WTC11 (cell line): ENCODE measurements at regions not wholly inside any gene's neighbourhood (a gene's known extent, or its start where the extent isn't known, plus 50 kb on each side); places are given as distances from the start of the nearest gene placed in this dataset.

Experiments
- ATAC-seq: fragments of 200-7000 bp; cut with Tn5 transposase; 2 replicates; pipeline ENCODE4 v1.10.0; 2021; ENCODE audit warnings: mild to moderate bottlenecking, moderate library complexity
- CTCF ChIA-PET: fragments of 300-600 bp; sonication (Branson Sonifier 250); formaldehyde crosslinking; loops from one replicate; lab custom pipeline; 2021; ENCODE audit warnings: antibody characterized with exemption; lab: Charles Lee
- POLR2A ChIA-PET: fragments of 350-600 bp; sonication (Branson Sonifier 250); formaldehyde crosslinking; loops from one replicate; lab custom pipeline; 2021; ENCODE audit warnings: antibody characterized with exemption; lab: Charles Lee
- DNase-seq: peaks from one replicate; pipeline ENCODE4 v3.0.0; 2021; ENCODE audit warnings: low spot score
- H3K27ac Mint-ChIP-seq: 2 replicates; pipeline ENCODE4 v1.8.0; 2021; ENCODE audit warnings: mixed read lengths
- H3K27me3 Mint-ChIP-seq: 2 replicates; pipeline ENCODE4 v1.8.0; 2021; ENCODE audit warnings: low read depth, mild to moderate bottlenecking, moderate library complexity, mixed read lengths
- H3K36me3 Mint-ChIP-seq: 2 replicates; pipeline ENCODE4 v1.8.0; 2021; ENCODE audit warnings: mixed read lengths
- H3K4me1 Mint-ChIP-seq: 2 replicates; pipeline ENCODE4 v1.8.0; 2022; ENCODE audit warnings: mixed read lengths
- H3K4me3 Mint-ChIP-seq: 2 replicates; pipeline ENCODE4 v1.8.0; 2021; ENCODE audit warnings: mild to moderate bottlenecking, moderate library complexity, mixed read lengths
- H3K9me3 Mint-ChIP-seq: 2 replicates; pipeline ENCODE4 v1.8.0; 2021; ENCODE audit warnings: mixed read lengths
- ATF1 ChIP-seq: sonication (generic); formaldehyde crosslinking; IDR thresholded peaks from 2 replicates; pipeline ENCODE4 v1.8.1; 2023; ENCODE audit warnings: mild to moderate bottlenecking, moderate library complexity, missing genetic modification reagents
- FOXK1 ChIP-seq: sonication (generic); formaldehyde crosslinking; IDR thresholded peaks from 2 replicates; pipeline ENCODE4 v1.8.0; 2022; ENCODE audit warnings: mild to moderate bottlenecking, moderate library complexity, missing genetic modification reagents
- GABPB1 ChIP-seq: sonication (generic); formaldehyde crosslinking; IDR thresholded peaks from 2 replicates; pipeline ENCODE4 v1.8.1; 2023; ENCODE audit warnings: mild to moderate bottlenecking, missing genetic modification reagents
- HMGA2 ChIP-seq: fragments of 250-450 bp; sonication (Bioruptor Pico); IDR thresholded peaks from 2 replicates; pipeline ENCODE4 v1.4.0; 2021; ENCODE audit warnings: mild to moderate bottlenecking, moderate library complexity
- KAT7 ChIP-seq: sonication (generic); formaldehyde crosslinking; IDR thresholded peaks from 2 replicates; pipeline ENCODE4 v1.8.1; 2023; ENCODE audit warnings: missing genetic modification reagents, mild to moderate bottlenecking, borderline replicate concordance
- MYBL2 ChIP-seq: sonication (generic); formaldehyde crosslinking; IDR thresholded peaks from 2 replicates; pipeline ENCODE4 v1.8.1; 2023; ENCODE audit warnings: mild to moderate bottlenecking, moderate library complexity, missing genetic modification reagents
- NFATC4 ChIP-seq: fragments of 250-450 bp; sonication (Bioruptor Pico); IDR thresholded peaks from 2 replicates; pipeline ENCODE4 v1.9.0; 2021; ENCODE audit warnings: mild to moderate bottlenecking
- NFE2L1 ChIP-seq: sonication (generic); formaldehyde crosslinking; IDR thresholded peaks from 2 replicates; pipeline ENCODE4 v1.8.1; 2023; ENCODE audit warnings: missing genetic modification reagents
- NR1H2 ChIP-seq: sonication (generic); formaldehyde crosslinking; IDR thresholded peaks from 2 replicates; pipeline ENCODE4 v1.9.0; 2021; ENCODE audit warnings: mild to moderate bottlenecking, moderate library complexity, missing genetic modification reagents
- PRRX2 ChIP-seq: fragments of 250-450 bp; sonication (Bioruptor Pico); IDR thresholded peaks from 2 replicates; pipeline ENCODE4 v1.8.0; 2021; ENCODE audit warnings: mild to moderate bottlenecking
- SMAD4 ChIP-seq: sonication (generic); formaldehyde crosslinking; IDR thresholded peaks from 2 replicates; pipeline ENCODE4 v1.8.0; 2022; ENCODE audit warnings: mild to moderate bottlenecking, missing genetic modification reagents
- SP1 ChIP-seq: sonication (generic); formaldehyde crosslinking; conservative IDR thresholded peaks from 2 replicates; pipeline ENCODE4 v1.8.1; 2022; ENCODE audit warnings: missing genetic modification reagents
- ZBTB21 ChIP-seq: sonication (generic); formaldehyde crosslinking; IDR thresholded peaks from 2 replicates; pipeline ENCODE4 v1.8.1; 2023; ENCODE audit warnings: mild to moderate bottlenecking, missing genetic modification reagents, borderline replicate concordance
- ZNF219 ChIP-seq: sonication (generic); formaldehyde crosslinking; IDR thresholded peaks from 2 replicates; pipeline ENCODE4 v1.8.0; 2023; ENCODE audit warnings: missing genetic modification reagents, mild to moderate bottlenecking, borderline replicate concordance
- ZNF263 ChIP-seq: sonication (generic); formaldehyde crosslinking; IDR thresholded peaks from 2 replicates; pipeline ENCODE4 v1.8.1; 2022; ENCODE audit warnings: low read depth, mild to moderate bottlenecking, moderate library complexity, missing genetic modification reagents
- ZNF317 ChIP-seq: sonication (generic); formaldehyde crosslinking; IDR thresholded peaks from 2 replicates; pipeline ENCODE4 v1.8.1; 2023; ENCODE audit warnings: low read depth, mild to moderate bottlenecking, moderate library complexity, missing genetic modification reagents, borderline replicate concordance
- ZNF423 ChIP-seq: fragments of 250-450 bp; sonication (Bioruptor Pico); IDR thresholded peaks from 2 replicates; pipeline ENCODE4 v2.1.2; 2022; ENCODE audit warnings: mild to moderate bottlenecking, moderate library complexity
- ZNF671 ChIP-seq: fragments of 250-450 bp; sonication (Bioruptor Pico); IDR thresholded peaks from 2 replicates; pipeline ENCODE4 v1.8.0; 2021; ENCODE audit warnings: mild to moderate bottlenecking
- TF ChIP-seq, protein P1 (sequence below): sonication (generic); formaldehyde crosslinking; IDR thresholded peaks from 2 replicates; pipeline ENCODE4 v1.8.1; 2022; ENCODE audit warnings: low read depth, mild to moderate bottlenecking, moderate library complexity, missing genetic modification reagents, borderline replicate concordance
- TF ChIP-seq, protein P2 (sequence below): fragments of 250-450 bp; sonication (Bioruptor Pico); IDR thresholded peaks from 2 replicates; pipeline ENCODE4 v1.9.0; 2021; ENCODE audit warnings: mild to moderate bottlenecking, borderline replicate concordance
- TF ChIP-seq, protein P3 (sequence below): sonication (generic); formaldehyde crosslinking; IDR thresholded peaks from 2 replicates; pipeline ENCODE4 v1.8.1; 2022; ENCODE audit warnings: mild to moderate bottlenecking, moderate library complexity, missing genetic modification reagents
- TF ChIP-seq, protein P4 (sequence below): sonication (generic); formaldehyde crosslinking; IDR thresholded peaks from 2 replicates; pipeline ENCODE4 v1.8.1; 2023; ENCODE audit warnings: mild to moderate bottlenecking, missing genetic modification reagents, moderate library complexity
- TF ChIP-seq, protein P5 (sequence below): fragments of 200-600 bp; IDR thresholded peaks from 2 replicates; pipeline ENCODE4 v1.8.0; 2022; ENCODE audit warnings: antibody characterized with exemption
- TF ChIP-seq, protein P6 (sequence below): fragments of 250-450 bp; sonication (Bioruptor Pico); conservative IDR thresholded peaks from 2 replicates; pipeline ENCODE4 v1.9.0; 2021; ENCODE audit warnings: mild to moderate bottlenecking
- TF ChIP-seq, protein P7 (sequence below): sonication (generic); formaldehyde crosslinking; IDR thresholded peaks from 2 replicates; pipeline ENCODE4 v1.8.1; 2022; ENCODE audit warnings: missing genetic modification reagents, borderline replicate concordance

DNA sequence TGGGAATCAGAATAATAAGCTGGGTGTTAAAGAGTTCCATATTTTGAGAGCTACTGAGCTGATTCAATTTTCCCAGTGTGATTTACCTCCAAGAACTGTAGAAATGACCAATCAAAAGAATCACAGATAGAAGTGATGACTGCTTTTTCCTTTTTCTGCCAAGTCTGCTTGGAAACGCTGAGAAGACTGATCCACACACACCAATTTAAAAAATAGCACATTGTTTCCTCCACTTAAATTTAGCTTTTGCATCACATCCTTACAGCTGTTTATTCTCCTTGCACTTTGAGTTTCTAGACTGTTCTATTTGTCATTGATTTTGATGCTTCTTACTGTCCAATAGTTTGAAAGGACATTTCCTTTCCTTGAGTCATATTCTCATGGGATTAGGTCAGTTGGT, 590.3 kb upstream of the CHAC2 start (continued):
- TF ChIP-seq ZBTB21: no peak
- no peak for TF ChIP-seq MYBL2
- no peak for TF ChIP-seq SMAD4 (CRISPR knock-in tag)
- no peak for TF ChIP-seq SP1 (CRISPR knock-in tag)
- TF ChIP-seq, protein P1, sequence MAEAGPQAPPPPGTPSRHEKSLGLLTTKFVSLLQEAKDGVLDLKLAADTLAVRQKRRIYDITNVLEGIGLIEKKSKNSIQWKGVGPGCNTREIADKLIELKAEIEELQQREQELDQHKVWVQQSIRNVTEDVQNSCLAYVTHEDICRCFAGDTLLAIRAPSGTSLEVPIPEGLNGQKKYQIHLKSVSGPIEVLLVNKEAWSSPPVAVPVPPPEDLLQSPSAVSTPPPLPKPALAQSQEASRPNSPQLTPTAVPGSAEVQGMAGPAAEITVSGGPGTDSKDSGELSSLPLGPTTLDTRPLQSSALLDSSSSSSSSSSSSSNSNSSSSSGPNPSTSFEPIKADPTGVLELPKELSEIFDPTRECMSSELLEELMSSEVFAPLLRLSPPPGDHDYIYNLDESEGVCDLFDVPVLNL (CRISPR knock-in tag): no peak
- no peak for TF ChIP-seq ZNF671 (CRISPR knock-in tag)
- TF ChIP-seq, protein P2, sequence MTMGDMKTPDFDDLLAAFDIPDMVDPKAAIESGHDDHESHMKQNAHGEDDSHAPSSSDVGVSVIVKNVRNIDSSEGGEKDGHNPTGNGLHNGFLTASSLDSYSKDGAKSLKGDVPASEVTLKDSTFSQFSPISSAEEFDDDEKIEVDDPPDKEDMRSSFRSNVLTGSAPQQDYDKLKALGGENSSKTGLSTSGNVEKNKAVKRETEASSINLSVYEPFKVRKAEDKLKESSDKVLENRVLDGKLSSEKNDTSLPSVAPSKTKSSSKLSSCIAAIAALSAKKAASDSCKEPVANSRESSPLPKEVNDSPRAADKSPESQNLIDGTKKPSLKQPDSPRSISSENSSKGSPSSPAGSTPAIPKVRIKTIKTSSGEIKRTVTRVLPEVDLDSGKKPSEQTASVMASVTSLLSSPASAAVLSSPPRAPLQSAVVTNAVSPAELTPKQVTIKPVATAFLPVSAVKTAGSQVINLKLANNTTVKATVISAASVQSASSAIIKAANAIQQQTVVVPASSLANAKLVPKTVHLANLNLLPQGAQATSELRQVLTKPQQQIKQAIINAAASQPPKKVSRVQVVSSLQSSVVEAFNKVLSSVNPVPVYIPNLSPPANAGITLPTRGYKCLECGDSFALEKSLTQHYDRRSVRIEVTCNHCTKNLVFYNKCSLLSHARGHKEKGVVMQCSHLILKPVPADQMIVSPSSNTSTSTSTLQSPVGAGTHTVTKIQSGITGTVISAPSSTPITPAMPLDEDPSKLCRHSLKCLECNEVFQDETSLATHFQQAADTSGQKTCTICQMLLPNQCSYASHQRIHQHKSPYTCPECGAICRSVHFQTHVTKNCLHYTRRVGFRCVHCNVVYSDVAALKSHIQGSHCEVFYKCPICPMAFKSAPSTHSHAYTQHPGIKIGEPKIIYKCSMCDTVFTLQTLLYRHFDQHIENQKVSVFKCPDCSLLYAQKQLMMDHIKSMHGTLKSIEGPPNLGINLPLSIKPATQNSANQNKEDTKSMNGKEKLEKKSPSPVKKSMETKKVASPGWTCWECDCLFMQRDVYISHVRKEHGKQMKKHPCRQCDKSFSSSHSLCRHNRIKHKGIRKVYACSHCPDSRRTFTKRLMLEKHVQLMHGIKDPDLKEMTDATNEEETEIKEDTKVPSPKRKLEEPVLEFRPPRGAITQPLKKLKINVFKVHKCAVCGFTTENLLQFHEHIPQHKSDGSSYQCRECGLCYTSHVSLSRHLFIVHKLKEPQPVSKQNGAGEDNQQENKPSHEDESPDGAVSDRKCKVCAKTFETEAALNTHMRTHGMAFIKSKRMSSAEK (CRISPR knock-in tag): no peak

DNA sequence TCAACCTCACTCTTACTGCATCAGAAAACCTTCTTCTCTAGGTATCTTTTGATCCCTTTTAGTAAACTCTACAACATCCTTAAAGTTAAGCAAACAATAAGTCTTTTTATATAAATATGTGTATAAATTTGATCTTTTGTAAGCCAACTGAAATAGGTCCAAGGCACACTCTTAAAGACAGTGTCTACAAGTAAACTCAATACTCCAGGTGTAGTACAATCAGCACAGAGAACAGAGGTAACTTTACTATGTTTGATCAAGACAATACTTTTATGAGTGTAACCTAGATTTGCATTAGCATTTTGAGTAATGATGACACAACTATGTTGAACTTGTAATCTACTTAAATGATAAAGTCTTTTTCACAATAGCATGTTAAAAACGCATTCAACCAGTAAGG, 593.1 kb upstream of the CHAC2 start:
- POLR2A ChIA-PET: no interaction called here
- ATAC-seq: no peak
- Mint-ChIP-seq H3K9me3 (no peaks in the 10 kb centered on the region), H3K4me3 (no peak overlapping the region), H3K4me1 (no peaks in the 10 kb centered on the region), H3K36me3 (no peaks in the 10 kb centered on the region), H3K27me3 (no peaks in the 10 kb centered on the region), H3K27ac (peak overlapping the region; percentile 1; the same call in 1 of the 2 replicates)
- no peak for DNase-seq
- TF ChIP-seq SP1 (CRISPR knock-in tag): no peak
- TF ChIP-seq, protein P3, sequence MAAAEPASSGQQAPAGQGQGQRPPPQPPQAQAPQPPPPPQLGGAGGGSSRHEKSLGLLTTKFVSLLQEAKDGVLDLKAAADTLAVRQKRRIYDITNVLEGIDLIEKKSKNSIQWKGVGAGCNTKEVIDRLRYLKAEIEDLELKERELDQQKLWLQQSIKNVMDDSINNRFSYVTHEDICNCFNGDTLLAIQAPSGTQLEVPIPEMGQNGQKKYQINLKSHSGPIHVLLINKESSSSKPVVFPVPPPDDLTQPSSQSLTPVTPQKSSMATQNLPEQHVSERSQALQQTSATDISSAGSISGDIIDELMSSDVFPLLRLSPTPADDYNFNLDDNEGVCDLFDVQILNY (CRISPR knock-in tag): no peak
- no peak for TF ChIP-seq ZNF263 (CRISPR knock-in tag)
- TF ChIP-seq, protein P4, sequence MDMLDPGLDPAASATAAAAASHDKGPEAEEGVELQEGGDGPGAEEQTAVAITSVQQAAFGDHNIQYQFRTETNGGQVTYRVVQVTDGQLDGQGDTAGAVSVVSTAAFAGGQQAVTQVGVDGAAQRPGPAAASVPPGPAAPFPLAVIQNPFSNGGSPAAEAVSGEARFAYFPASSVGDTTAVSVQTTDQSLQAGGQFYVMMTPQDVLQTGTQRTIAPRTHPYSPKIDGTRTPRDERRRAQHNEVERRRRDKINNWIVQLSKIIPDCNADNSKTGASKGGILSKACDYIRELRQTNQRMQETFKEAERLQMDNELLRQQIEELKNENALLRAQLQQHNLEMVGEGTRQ (CRISPR knock-in tag): no peak
- no peak for TF ChIP-seq ZNF219
- TF ChIP-seq PRRX2: no peak
- TF ChIP-seq, protein P5, sequence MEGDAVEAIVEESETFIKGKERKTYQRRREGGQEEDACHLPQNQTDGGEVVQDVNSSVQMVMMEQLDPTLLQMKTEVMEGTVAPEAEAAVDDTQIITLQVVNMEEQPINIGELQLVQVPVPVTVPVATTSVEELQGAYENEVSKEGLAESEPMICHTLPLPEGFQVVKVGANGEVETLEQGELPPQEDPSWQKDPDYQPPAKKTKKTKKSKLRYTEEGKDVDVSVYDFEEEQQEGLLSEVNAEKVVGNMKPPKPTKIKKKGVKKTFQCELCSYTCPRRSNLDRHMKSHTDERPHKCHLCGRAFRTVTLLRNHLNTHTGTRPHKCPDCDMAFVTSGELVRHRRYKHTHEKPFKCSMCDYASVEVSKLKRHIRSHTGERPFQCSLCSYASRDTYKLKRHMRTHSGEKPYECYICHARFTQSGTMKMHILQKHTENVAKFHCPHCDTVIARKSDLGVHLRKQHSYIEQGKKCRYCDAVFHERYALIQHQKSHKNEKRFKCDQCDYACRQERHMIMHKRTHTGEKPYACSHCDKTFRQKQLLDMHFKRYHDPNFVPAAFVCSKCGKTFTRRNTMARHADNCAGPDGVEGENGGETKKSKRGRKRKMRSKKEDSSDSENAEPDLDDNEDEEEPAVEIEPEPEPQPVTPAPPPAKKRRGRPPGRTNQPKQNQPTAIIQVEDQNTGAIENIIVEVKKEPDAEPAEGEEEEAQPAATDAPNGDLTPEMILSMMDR: no peak
- TF ChIP-seq, protein P6, sequence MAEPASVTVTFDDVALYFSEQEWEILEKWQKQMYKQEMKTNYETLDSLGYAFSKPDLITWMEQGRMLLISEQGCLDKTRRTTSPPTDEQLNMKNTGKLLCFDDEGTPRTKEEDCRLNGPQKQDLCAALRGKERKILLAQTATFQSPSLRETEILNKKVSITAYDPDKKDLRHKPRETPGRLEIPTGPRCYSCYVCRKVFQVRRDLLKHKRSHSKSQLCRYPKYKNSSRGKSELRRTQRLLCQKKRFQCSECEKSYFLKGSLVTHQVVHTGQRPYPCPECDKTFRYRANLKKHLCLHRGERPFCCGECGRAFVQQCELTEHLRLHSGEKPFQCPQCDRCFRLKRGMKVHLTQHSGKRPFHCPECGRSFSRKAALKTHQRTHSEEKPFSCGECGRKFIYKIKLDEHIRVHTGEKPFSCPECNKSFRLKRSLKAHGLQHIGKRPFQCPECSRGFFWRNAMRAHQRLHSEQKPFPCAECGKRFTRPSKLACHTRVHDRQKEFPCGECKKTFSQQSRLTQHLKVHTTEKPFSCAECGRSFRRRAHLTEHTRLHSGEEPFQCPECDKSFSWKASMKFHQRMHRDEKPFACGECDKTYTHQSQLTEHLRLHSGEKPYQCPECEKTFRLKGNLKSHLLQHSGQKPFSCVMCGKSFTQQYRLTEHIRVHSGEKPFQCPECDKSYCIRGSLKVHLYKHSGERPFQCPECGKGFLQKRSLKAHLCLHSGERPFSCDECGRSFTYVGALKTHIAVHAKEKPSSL (CRISPR knock-in tag): no peak
- TF ChIP-seq ZNF423: no peak
- TF ChIP-seq NFATC4 (CRISPR knock-in tag): no peak
- TF ChIP-seq KAT7: no peak
- no peak for TF ChIP-seq HMGA2 (CRISPR knock-in tag)
- TF ChIP-seq FOXK1 (CRISPR knock-in tag): no peak
- no peak for TF ChIP-seq GABPB1 (CRISPR knock-in tag)
- no peak for TF ChIP-seq SMAD4 (CRISPR knock-in tag)
- TF ChIP-seq NFE2L1 (CRISPR knock-in tag): no peak
- no peak for TF ChIP-seq ZNF317 (CRISPR knock-in tag)
- no peak for TF ChIP-seq NR1H2 (CRISPR knock-in tag)
- TF ChIP-seq ATF1: no peak
- TF ChIP-seq, protein P7, sequence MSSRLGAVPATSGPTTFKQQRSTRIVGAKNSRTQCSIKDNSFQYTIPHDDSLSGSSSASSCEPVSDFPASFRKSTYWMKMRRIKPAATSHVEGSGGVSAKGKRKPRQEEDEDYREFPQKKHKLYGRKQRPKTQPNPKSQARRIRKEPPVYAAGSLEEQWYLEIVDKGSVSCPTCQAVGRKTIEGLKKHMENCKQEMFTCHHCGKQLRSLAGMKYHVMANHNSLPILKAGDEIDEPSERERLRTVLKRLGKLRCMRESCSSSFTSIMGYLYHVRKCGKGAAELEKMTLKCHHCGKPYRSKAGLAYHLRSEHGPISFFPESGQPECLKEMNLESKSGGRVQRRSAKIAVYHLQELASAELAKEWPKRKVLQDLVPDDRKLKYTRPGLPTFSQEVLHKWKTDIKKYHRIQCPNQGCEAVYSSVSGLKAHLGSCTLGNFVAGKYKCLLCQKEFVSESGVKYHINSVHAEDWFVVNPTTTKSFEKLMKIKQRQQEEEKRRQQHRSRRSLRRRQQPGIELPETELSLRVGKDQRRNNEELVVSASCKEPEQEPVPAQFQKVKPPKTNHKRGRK (CRISPR knock-in tag): no peak
- CTCF ChIA-PET: no interaction called here
